SK-N-SH (cell line): ENCODE measurements at regions not wholly inside any gene's neighbourhood (a gene's known extent, or its start where the extent isn't known, plus 50 kb on each side); places are given as distances from the start of the nearest gene placed in this dataset.

Source experiments
- ELF1 ChIP-seq: IDR thresholded peaks from 2 replicates; pipeline ENCODE4 v1.4.0; 2012
- EP300 ChIP-seq, 2 experiments: IDR thresholded peaks; 2 replicates each; pipeline versions ENCODE4 v1.4.0 to v1.6.1; 2012; ENCODE audit warnings: borderline replicate concordance in 1 of 2, low read depth in 1 of 2, low read length in 1 of 2
- FOXM1 ChIP-seq: IDR thresholded peaks from 2 replicates; pipeline ENCODE4 v1.4.0; 2012; ENCODE audit warnings: low read depth, mild to moderate bottlenecking
- GABPA ChIP-seq: IDR thresholded peaks from 2 replicates; pipeline ENCODE4 v1.4.0; 2012; ENCODE audit warnings: low read depth, mild to moderate bottlenecking
- JUND ChIP-seq: IDR thresholded peaks from 2 replicates; pipeline ENCODE4 v1.4.0; 2012
- MXI1 ChIP-seq: IDR thresholded peaks from 2 replicates; pipeline ENCODE4 v1.6.1; 2012; ENCODE audit warnings: mild to moderate bottlenecking, low read depth, low read length, improper control_type of control experiment
- POLR2AphosphoS5 ChIP-seq: IDR thresholded peaks from 2 replicates; pipeline ENCODE4 v1.6.1; 2012; ENCODE audit warnings: low read depth, low read length
- RCOR1 ChIP-seq: fragments of 150-350 bp; IDR thresholded peaks from 2 replicates; pipeline ENCODE4 v1.6.1; 2017; ENCODE audit warnings: antibody characterized with exemption, low read length
- SMC3 ChIP-seq: IDR thresholded peaks from 2 replicates; pipeline ENCODE4 v1.6.1; 2012; ENCODE audit warnings: low read depth, low read length, improper control_type of control experiment
- TCF12 ChIP-seq: IDR thresholded peaks from 2 replicates; pipeline ENCODE4 v1.4.0; 2012
- TEAD4 ChIP-seq: IDR thresholded peaks from 2 replicates; pipeline ENCODE4 v1.4.0; 2012; ENCODE audit warnings: mild to moderate bottlenecking, borderline replicate concordance; ENCODE audit not compliant: insufficient read depth
- USF2 ChIP-seq: fragments of 150-350 bp; IDR thresholded peaks from 2 replicates; pipeline ENCODE4 v1.6.1; 2017; ENCODE audit warnings: antibody characterized with exemption, low read length, low read depth, borderline replicate concordance
- TF ChIP-seq, protein P1 (sequence below): IDR thresholded peaks from 2 replicates; pipeline ENCODE4 v1.6.1; 2012; ENCODE audit warnings: mild to moderate bottlenecking, low read depth, low read length, moderate library complexity
- TF ChIP-seq, protein P2 (sequence below): fragments of 200-600 bp; sonication (generic); IDR thresholded peaks from 2 replicates; pipeline ENCODE4 v1.6.1; 2017; ENCODE audit warnings: antibody characterized with exemption, mild to moderate bottlenecking, moderate library complexity

DNA sequence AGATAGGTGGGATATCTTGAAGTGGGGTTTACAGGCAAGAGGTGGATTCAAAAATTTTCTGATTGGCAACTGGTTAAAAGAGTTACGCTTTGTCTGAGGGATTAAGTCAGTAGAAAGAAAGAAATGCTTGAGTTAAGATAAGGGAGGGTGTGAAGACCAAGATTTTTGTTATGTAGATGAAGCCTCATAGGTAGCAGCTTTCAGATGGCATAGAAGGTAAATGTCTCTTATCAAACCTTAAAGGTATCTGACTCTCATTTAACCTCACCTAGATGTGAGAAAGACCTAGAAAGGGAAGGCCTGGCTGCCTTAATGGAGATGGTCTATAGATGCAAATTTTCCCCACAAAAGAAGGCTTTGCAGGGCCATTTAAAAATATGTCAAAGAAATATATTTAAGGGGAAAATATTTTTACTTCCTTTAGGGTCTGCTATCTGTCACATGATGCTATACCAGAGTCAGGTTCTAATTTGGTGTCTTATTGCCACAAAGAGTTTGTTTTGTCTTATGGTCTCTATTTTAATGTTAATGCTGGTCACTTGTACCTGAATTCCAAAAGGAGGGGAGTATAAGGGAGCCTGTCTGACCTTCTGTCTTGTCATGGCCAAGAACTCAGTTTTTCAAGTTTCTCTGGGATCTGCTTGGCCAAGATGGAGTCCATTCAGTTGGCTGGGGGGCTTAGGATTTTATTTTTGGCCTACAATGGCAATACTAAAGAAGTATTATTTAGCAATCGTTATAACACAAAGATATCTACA is 699.1 kb upstream of the AMOT start:
- TF ChIP-seq, protein P1, sequence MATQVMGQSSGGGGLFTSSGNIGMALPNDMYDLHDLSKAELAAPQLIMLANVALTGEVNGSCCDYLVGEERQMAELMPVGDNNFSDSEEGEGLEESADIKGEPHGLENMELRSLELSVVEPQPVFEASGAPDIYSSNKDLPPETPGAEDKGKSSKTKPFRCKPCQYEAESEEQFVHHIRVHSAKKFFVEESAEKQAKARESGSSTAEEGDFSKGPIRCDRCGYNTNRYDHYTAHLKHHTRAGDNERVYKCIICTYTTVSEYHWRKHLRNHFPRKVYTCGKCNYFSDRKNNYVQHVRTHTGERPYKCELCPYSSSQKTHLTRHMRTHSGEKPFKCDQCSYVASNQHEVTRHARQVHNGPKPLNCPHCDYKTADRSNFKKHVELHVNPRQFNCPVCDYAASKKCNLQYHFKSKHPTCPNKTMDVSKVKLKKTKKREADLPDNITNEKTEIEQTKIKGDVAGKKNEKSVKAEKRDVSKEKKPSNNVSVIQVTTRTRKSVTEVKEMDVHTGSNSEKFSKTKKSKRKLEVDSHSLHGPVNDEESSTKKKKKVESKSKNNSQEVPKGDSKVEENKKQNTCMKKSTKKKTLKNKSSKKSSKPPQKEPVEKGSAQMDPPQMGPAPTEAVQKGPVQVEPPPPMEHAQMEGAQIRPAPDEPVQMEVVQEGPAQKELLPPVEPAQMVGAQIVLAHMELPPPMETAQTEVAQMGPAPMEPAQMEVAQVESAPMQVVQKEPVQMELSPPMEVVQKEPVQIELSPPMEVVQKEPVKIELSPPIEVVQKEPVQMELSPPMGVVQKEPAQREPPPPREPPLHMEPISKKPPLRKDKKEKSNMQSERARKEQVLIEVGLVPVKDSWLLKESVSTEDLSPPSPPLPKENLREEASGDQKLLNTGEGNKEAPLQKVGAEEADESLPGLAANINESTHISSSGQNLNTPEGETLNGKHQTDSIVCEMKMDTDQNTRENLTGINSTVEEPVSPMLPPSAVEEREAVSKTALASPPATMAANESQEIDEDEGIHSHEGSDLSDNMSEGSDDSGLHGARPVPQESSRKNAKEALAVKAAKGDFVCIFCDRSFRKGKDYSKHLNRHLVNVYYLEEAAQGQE: no peak
- TF ChIP-seq GABPA (no peak), TCF12 (no peak), RCOR1 (no peak), ELF1 (no peak), POLR2AphosphoS5 (no peak), TEAD4 (no peak), USF2 (no peak), JUND (no peak), EP300 (IDR thresholded peaks at IDR 0.05; ENCODE audit: borderline replicate concordance in 1 of 2, low read depth in 1 of 2, low read length in 1 of 2) (no peak), MXI1 (no peak), SMC3 (no peak), FOXM1 (no peak)
- TF ChIP-seq, protein P2, sequence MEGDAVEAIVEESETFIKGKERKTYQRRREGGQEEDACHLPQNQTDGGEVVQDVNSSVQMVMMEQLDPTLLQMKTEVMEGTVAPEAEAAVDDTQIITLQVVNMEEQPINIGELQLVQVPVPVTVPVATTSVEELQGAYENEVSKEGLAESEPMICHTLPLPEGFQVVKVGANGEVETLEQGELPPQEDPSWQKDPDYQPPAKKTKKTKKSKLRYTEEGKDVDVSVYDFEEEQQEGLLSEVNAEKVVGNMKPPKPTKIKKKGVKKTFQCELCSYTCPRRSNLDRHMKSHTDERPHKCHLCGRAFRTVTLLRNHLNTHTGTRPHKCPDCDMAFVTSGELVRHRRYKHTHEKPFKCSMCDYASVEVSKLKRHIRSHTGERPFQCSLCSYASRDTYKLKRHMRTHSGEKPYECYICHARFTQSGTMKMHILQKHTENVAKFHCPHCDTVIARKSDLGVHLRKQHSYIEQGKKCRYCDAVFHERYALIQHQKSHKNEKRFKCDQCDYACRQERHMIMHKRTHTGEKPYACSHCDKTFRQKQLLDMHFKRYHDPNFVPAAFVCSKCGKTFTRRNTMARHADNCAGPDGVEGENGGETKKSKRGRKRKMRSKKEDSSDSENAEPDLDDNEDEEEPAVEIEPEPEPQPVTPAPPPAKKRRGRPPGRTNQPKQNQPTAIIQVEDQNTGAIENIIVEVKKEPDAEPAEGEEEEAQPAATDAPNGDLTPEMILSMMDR: no peak
